IPS-15b (cell line): ENCODE measurements at regions not wholly inside any gene's neighbourhood (a gene's known extent, or its start where the extent isn't known, plus 50 kb on each side); places are given as distances from the start of the nearest gene placed in this dataset.

ENCODE experiments used
- H3K27me3 ChIP-seq: one replicate; pipeline ENCODE4 v1.6.1; 2013; ENCODE audit warnings: low read length; ENCODE audit not compliant: control insufficient read depth, insufficient read depth
- H3K36me3 ChIP-seq: one replicate; pipeline ENCODE4 v1.6.1; 2013; ENCODE audit warnings: low read length; ENCODE audit not compliant: control insufficient read depth, insufficient read depth
- H3K4me1 ChIP-seq: one replicate; pipeline ENCODE4 v1.6.1; 2013; ENCODE audit warnings: mild to moderate bottlenecking, low read length; ENCODE audit not compliant: control insufficient read depth, insufficient read depth
- H3K4me3 ChIP-seq: one replicate; pipeline ENCODE4 v1.5.1; 2013; ENCODE audit warnings: low read depth, low read length
- H3K9ac ChIP-seq: one replicate; pipeline ENCODE4 v1.6.1; 2013; ENCODE audit warnings: low read depth, mild to moderate bottlenecking, low read length
- H3K9me3 ChIP-seq: one replicate; pipeline ENCODE4 v1.6.1; 2013; ENCODE audit warnings: mild to moderate bottlenecking, low read length; ENCODE audit not compliant: control insufficient read depth, insufficient read depth

- no peaks in the 10 kb centered on the region for H3K4me1 ChIP-seq
- H3K9ac ChIP-seq = no peak overlapping the region
- no peak overlapping the region for H3K4me3 ChIP-seq
- no peaks in the 10 kb centered on the region for H3K36me3 ChIP-seq
- no peaks in the 10 kb centered on the region for H3K27me3 ChIP-seq
- no peaks in the 10 kb centered on the region for H3K9me3 ChIP-seq
Observed at GRCh38 chr10:128875956-128876736, 590.9 kb upstream of the MGMT start.

- Histone ChIP-seq H3K9me3 (no peaks in the 10 kb centered on the region), H3K9ac (no peak overlapping the region), H3K4me3 (no peak overlapping the region), H3K36me3 (no peaks in the 10 kb centered on the region), H3K4me1 (no peaks in the 10 kb centered on the region), H3K27me3 (no peaks in the 10 kb centered on the region)
Observed at GRCh38 chr10:128877141-128877540, 589.9 kb upstream of the MGMT start.

- Histone ChIP-seq H3K36me3 (no peaks in the 10 kb centered on the region), H3K9me3 (no peaks in the 10 kb centered on the region), H3K4me3 (no peak overlapping the region), H3K4me1 (no peaks in the 10 kb centered on the region), H3K27me3 (no peaks in the 10 kb centered on the region), H3K9ac (no peak overlapping the region)
Observed at GRCh38 chr10:128877936-128878335, 589.1 kb upstream of the MGMT start.

GRCh38 chr10:128879030-128879429, 588.0 kb upstream of the MGMT start:
- H3K9me3 ChIP-seq = no peaks in the 10 kb centered on the region
- H3K36me3 ChIP-seq = no peaks in the 10 kb centered on the region
- no peaks in the 10 kb centered on the region for H3K4me1 ChIP-seq
- H3K4me3 ChIP-seq = no peak overlapping the region
- no peak overlapping the region for H3K9ac ChIP-seq
- no peaks in the 10 kb centered on the region for H3K27me3 ChIP-seq

GRCh38 chr10:128879441-128880140, 587.5 kb upstream of the MGMT start:
- Histone ChIP-seq H3K27me3 (no peaks in the 10 kb centered on the region), H3K4me3 (no peak overlapping the region), H3K9ac (no peak overlapping the region), H3K4me1 (no peaks in the 10 kb centered on the region), H3K9me3 (no peaks in the 10 kb centered on the region), H3K36me3 (no peaks in the 10 kb centered on the region)

- no peaks in the 10 kb centered on the region for H3K9me3 ChIP-seq
Observed at GRCh38 chr10:128880159-128880725, 586.8 kb upstream of the MGMT start.

GRCh38 chr10:128881086-128881485, 586.0 kb upstream of the MGMT start:
- no peak overlapping the region for H3K4me3 ChIP-seq
- H3K36me3 ChIP-seq = no peaks in the 10 kb centered on the region
- H3K9me3 ChIP-seq = no peaks in the 10 kb centered on the region
- no peaks in the 10 kb centered on the region for H3K27me3 ChIP-seq
- H3K9ac ChIP-seq = no peak overlapping the region
- no peaks in the 10 kb centered on the region for H3K4me1 ChIP-seq

More at GRCh38 chr10:128880159-128880725, 586.8 kb upstream of the MGMT start:
- H3K36me3 ChIP-seq = no peaks in the 10 kb centered on the region
- H3K4me1 ChIP-seq = no peaks in the 10 kb centered on the region
- no peak overlapping the region for H3K9ac ChIP-seq
- H3K4me3 ChIP-seq = no peak overlapping the region
- H3K27me3 ChIP-seq = no peaks in the 10 kb centered on the region

- Histone ChIP-seq H3K9me3 (no peaks in the 10 kb centered on the region), H3K27me3 (no peaks in the 10 kb centered on the region), H3K9ac (no peak overlapping the region), H3K4me3 (no peak overlapping the region), H3K36me3 (no peaks in the 10 kb centered on the region), H3K4me1 (no peaks in the 10 kb centered on the region)
Observed at GRCh38 chr10:128883231-128884032, 583.6 kb upstream of the MGMT start.

- H3K9me3 ChIP-seq = no peaks in the 10 kb centered on the region
- H3K9ac ChIP-seq = no peak overlapping the region
- H3K4me3 ChIP-seq = no peak overlapping the region
- H3K4me1 ChIP-seq = no peaks in the 10 kb centered on the region
- no peaks in the 10 kb centered on the region for H3K36me3 ChIP-seq
- H3K27me3 ChIP-seq = no peaks in the 10 kb centered on the region
Observed at GRCh38 chr10:128884033-128884425, 583.0 kb upstream of the MGMT start.

GRCh38 chr10:128884496-128885072, 582.5 kb upstream of the MGMT start:
- Histone ChIP-seq H3K27me3 (no peaks in the 10 kb centered on the region), H3K9ac (no peak overlapping the region), H3K4me3 (no peak overlapping the region), H3K36me3 (no peaks in the 10 kb centered on the region), H3K4me1 (no peaks in the 10 kb centered on the region), H3K9me3 (no peaks in the 10 kb centered on the region)
